Pancreas (tissue), 10 donors: ENCODE measurements at regions not wholly inside any gene's neighbourhood (a gene's known extent, or its start where the extent isn't known, plus 50 kb on each side); places are given as distances from the start of the nearest gene placed in this dataset.

Source experiments
- ATAC-seq, 4 donors: fragments of 200-7000 bp; cut with Tn5 transposase; one replicate each; pipeline versions ENCODE4 v1.8.0 to v1.9.1; 2020; ENCODE audit warnings: mild to moderate bottlenecking in 4 of 4, moderate library complexity in 4 of 4
- DNase-seq, 6 donors: peaks; one replicate each; pipeline ENCODE4 v3.0.0-alpha.2; 2020
- FAIRE-seq: peaks from 2 replicates; lab custom pipeline; 2012; peaks lifted over from hg19 to GRCh38; lab: Jason Lieb, UNC
- H3K27ac ChIP-seq, 4 donors: fragments of 200-600 bp; sonication (generic); 1 replicate in 3 of 4; 2 replicates in 1 of 4; pipeline versions ENCODE4 v1.5.0 to v1.8.0; 2020
- H3K27me3 ChIP-seq, 4 donors: fragments of 200-600 bp; one replicate each; pipeline ENCODE4 v1.8.0; 2021
- H3K36me3 ChIP-seq, 3 donors: fragments of 200-600 bp; sonication (generic) in 1 of 3; one replicate each; pipeline versions ENCODE4 v1.5.0 to v1.8.0; 2020 to 2021
- H3K4me1 ChIP-seq, 3 donors: fragments of 200-600 bp; one replicate each; pipeline ENCODE4 v1.8.0; 2021
- H3K4me3 ChIP-seq, 4 donors: fragments of 200-600 bp; sonication (generic) in 2 of 4; one replicate each; pipeline versions ENCODE4 v1.5.0 to v1.8.0; 2020 to 2021
- H3K9me3 ChIP-seq, 4 donors: fragments of 200-600 bp; one replicate each; pipeline ENCODE4 v1.8.0; 2021
- WGBS, 2 donors: extraction: QIAGEN DNeasy Blood & Tissue Kit; methylation state at CpG; one replicate each; pipeline ENCODE4 v1.1.7; 2013; 5-methylcytosine and 5-hydroxymethylcytosine counted together
- intact Hi-C, 3 donors: fragments of 100-400 bp; cut with DNase I; formaldehyde crosslinking; loops; one replicate each; pipeline versions ENCODE4 v1.11.1 to v1.14.2; 2022
- TF ChIP-seq, protein P1 (sequence below), 4 donors: fragments of 200-600 bp; sonication (generic) in 3 of 4; IDR thresholded peaks; one replicate each; pipeline versions ENCODE4 v1.5.0 to v1.8.0; 2021; ENCODE audit warnings: antibody characterized with exemption in 4 of 4
- donor health status: healthy with polysubstance abuse.
- donor health status: DM: no; HTN: no; CAD: no; lungs with moderate emphysema.
- donor health status: DM: no; HTN: no; CAD: no.
- donor health status: control.
- donor health status: control.
- donor health status: Bipolar disorder and iron deficiency.
- donor health status: DM: yes; HTN: yes; CAD: no.
- donor health status: DM: no; HTN: no; CAD: no.
- donor health status: DM: no; HTN: no; CAD: no.
- donor health status: DM: yes; HTN: yes; CAD: no.

DNA sequence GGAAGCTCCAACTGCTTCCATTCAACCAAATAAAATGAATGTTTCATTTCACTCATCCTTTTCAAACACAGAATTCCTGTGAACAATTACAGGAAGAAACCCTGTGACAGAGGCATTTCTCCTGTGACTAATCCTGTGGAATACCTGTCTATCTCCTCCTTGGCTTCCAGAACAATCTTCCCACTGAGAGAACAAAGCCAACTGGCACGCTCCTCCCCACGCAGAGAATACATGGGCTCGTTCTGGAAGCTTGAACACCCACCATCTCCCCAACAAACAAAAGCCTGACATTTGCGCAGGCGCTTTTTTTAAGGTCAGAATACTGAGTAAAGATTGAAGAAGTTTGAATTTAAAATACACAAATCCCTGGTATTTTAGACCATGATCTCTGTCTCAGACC is 104.7 kb upstream of the SLC66A3 start:
- Histone ChIP-seq H3K4me3 (no peak overlapping the region), H3K27ac (no peak overlapping the region), H3K9me3 (no peaks in the 10 kb centered on the region), H3K36me3 (no peaks in the 10 kb centered on the region), H3K27me3 (no peaks in the 10 kb centered on the region), H3K4me1 (no peaks in the 10 kb centered on the region)
- TF ChIP-seq, protein P1, sequence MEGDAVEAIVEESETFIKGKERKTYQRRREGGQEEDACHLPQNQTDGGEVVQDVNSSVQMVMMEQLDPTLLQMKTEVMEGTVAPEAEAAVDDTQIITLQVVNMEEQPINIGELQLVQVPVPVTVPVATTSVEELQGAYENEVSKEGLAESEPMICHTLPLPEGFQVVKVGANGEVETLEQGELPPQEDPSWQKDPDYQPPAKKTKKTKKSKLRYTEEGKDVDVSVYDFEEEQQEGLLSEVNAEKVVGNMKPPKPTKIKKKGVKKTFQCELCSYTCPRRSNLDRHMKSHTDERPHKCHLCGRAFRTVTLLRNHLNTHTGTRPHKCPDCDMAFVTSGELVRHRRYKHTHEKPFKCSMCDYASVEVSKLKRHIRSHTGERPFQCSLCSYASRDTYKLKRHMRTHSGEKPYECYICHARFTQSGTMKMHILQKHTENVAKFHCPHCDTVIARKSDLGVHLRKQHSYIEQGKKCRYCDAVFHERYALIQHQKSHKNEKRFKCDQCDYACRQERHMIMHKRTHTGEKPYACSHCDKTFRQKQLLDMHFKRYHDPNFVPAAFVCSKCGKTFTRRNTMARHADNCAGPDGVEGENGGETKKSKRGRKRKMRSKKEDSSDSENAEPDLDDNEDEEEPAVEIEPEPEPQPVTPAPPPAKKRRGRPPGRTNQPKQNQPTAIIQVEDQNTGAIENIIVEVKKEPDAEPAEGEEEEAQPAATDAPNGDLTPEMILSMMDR (IDR thresholded peaks at IDR 0.05), result no peak
- WGBS, 2 donors, result 80 to 84% methylated on average over 5 of the region's 5 CpGs
- FAIRE-seq, result no peak
- DNase-seq, result no peak
- no peak for ATAC-seq
- intact Hi-C loops, result no loop called here

DNA sequence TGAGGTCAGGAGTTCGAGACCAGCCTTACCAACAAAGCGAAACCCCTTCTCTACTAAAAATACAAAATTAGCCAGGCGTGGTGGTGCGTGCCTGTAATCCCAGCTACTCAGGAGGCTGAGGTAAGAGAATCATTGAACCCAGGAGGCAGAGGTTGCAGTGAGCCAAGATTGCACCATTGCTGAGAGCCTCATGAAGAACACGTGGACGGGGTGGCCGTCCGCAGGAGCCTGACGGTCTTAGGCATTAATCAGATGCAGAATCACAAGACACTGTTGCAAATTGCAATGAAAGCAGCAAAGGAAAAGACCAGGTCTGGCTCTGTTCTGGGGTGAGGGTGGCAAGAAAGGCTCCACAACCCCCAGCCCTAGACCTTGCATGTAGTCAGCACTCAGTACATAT is 104.0 kb upstream of the SLC66A3 start:
- Histone ChIP-seq H3K27ac (no peak overlapping the region), H3K4me3 (no peak overlapping the region), H3K9me3 (no peaks in the 10 kb centered on the region), H3K36me3 (no peaks in the 10 kb centered on the region), H3K27me3 (no peaks in the 10 kb centered on the region), H3K4me1 (no peaks in the 10 kb centered on the region)
- no peak for FAIRE-seq
- no peak for ATAC-seq
- intact Hi-C loops, result no loop called here
- WGBS, 2 donors, result 93 to 95% methylated on average over 9 of the region's 9 CpGs
- no peak for DNase-seq
- TF ChIP-seq, protein P1 (IDR thresholded peaks at IDR 0.05), result no peak

DNA sequence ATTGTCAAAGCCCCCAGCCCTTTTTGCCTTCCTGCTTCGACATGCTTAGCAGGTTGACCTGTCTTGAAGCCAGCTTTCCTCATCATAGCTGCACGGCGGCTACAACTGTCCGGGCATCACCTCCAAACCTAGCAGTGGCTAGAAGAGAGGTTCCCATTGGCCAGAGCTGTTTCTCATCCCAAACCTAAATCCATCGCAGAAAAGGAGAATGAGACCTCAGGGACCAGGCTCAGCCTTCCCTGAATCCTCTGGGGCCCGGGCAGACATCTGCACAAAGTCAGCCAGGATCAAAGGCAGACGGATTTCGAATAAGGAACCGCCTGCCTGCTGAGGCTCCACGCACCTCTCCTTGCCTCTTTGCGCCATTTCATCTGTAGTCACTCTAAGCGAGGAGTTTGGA is 101.7 kb upstream of the SLC66A3 start:
- DNase-seq (no peak), FAIRE-seq (no peak), ATAC-seq (no peak)
- H3K9me3 ChIP-seq, result no peaks in the 10 kb centered on the region
- no peak overlapping the region for H3K4me3 ChIP-seq
- H3K27ac ChIP-seq, result no peak overlapping the region
- intact Hi-C loops, result no loop called here
- H3K4me1 ChIP-seq, result no peaks in the 10 kb centered on the region
- 93 to 94% methylated on average over 12 of the region's 12 CpGs for WGBS, 2 donors
- TF ChIP-seq, protein P1 (IDR thresholded peaks at IDR 0.05), result no peak
- no peaks in the 10 kb centered on the region for H3K27me3 ChIP-seq
- H3K36me3 ChIP-seq, result no peaks in the 10 kb centered on the region

DNA sequence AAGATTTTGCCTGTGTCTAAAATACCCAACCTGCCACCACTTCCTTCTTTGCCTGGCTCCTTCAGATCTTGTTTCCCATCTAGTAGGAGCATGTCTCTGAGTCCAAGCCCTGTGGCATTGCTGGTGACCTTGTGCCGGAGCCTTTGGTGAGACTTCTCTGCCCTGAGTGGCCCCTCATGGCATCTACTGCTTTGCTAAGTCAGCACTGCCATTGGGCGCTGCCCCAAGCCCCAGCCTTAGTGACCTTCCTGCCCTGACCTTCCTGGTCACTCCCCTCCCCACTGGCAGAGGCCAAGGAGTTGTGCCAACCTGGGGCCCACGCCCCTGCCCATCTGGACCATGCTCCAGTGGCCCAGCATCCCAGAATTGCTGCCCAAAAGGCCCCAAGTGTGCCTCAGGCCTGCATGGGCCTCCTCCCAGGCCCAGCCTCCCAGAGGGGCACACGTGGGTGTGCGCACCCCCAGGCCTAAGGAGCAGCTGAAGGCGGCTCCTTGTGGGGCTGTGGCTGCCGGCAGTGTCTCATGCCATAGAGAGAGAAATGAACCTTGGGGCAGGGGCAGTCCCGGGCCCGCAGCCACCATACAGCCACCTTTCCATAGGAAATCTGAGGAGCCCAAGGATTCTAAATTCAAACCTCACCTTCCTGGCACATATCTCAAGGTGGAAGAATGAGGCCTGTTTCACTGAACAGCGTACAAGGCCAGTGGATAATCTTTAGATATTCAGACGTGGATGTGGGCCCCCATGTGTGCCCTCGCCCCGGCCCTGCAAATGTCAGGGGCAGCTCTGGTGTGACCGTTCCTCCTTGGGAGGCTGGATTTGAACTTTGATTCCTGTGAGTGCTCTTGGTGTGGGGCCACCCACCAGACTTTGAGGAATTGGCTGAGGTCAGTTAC is 100.2 kb upstream of the SLC66A3 start:
- Histone ChIP-seq H3K4me1 (no peaks in the 10 kb centered on the region), H3K27ac (no peak overlapping the region), H3K9me3 (no peaks in the 10 kb centered on the region), H3K4me3 (no peak overlapping the region), H3K27me3 (no peaks in the 10 kb centered on the region), H3K36me3 (no peaks in the 10 kb centered on the region)
- TF ChIP-seq, protein P1 (IDR thresholded peaks at IDR 0.05), result no peak
- FAIRE-seq, result no peak
- WGBS, 2 donors, result 93 to 97% methylated on average over 14 of the region's 14 CpGs
- no peak for ATAC-seq
- no peak for DNase-seq
- intact Hi-C loops, result no loop called here

DNA sequence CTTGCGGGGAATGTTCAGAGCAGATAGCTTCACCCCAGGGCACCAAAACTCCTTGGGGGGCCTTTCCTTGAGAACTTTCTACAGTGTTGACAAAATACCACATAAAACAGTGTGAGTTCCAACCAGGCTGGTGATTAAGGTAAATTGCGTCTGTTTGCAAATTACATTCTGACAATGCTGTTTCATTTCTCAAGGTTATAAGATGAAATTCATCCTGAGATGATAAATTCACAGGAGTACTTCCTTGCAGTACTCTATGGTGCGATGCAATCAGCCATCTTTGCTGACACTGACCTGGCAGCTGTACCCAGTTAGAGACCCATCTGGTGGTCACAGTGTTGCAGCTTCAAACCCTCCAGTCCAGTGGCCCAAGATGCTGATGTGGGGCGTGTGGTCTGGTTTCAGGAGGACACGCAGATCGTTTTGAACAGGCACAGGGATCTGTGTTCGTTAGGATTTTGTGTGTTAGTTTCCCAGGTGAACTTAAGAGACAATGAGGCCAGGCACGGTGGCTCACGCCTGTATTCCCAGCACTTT is 99.5 kb upstream of the SLC66A3 start:
- Histone ChIP-seq H3K9me3 (no peaks in the 10 kb centered on the region), H3K36me3 (no peaks in the 10 kb centered on the region), H3K4me1 (no peaks in the 10 kb centered on the region), H3K27ac (no peak overlapping the region), H3K27me3 (no peaks in the 10 kb centered on the region), H3K4me3 (no peak overlapping the region)
- TF ChIP-seq, protein P1 (IDR thresholded peaks at IDR 0.05), result no peak
- ATAC-seq (no peak), FAIRE-seq (no peak), DNase-seq (no peak)
- WGBS, 2 donors, result 91 to 95% methylated on average over 9 of the region's 9 CpGs
- intact Hi-C loops, result no loop called here
